K562 (cell line): ENCODE measurements at regions not wholly inside any gene's neighbourhood (a gene's known extent, or its start where the extent isn't known, plus 50 kb on each side); places are given as distances from the start of the nearest gene placed in this dataset.
A peak's percentile ranks its signal among the peaks of the same experiment; 100 is the strongest.

Experiments
- BACH1 ChIP-seq: fragments of 200-800 bp; sonication (Bioruptor generic); IDR thresholded peaks from 2 replicates; pipeline ENCODE4 v1.6.1; 2016; ENCODE audit warnings: missing genetic modification characterization, missing compliant biosample characterization
- CBX8 ChIP-seq: fragments of 200-600 bp; sonication (generic); IDR thresholded peaks from 2 replicates; pipeline ENCODE4 v1.6.1; 2012; ENCODE audit warnings: borderline replicate concordance, mixed run types, low read depth, mild to moderate bottlenecking, moderate library complexity, mixed read lengths, low read length, control low read depth, inconsistent platforms; ENCODE audit not compliant: poor library complexity, severe bottlenecking; ENCODE audit errors: extremely low read depth
- HNRNPUL1 ChIP-seq: fragments of 200-400 bp; formaldehyde crosslinking; IDR thresholded peaks from 2 replicates; pipeline ENCODE4 v1.6.1; 2017; ENCODE audit warnings: low read length
- HOMEZ ChIP-seq: fragments of 250-450 bp; sonication (Bioruptor Pico); IDR thresholded peaks from 2 replicates; pipeline ENCODE4 v1.4.0; 2020; ENCODE audit warnings: mild to moderate bottlenecking, moderate library complexity
- HSF4 ChIP-seq: fragments of 250-450 bp; sonication (Bioruptor Pico); IDR thresholded peaks from 2 replicates; pipeline ENCODE4 v2.1.2; 2022; ENCODE audit warnings: mild to moderate bottlenecking, moderate library complexity, borderline replicate concordance
- KLF6 ChIP-seq: fragments of 250-450 bp; sonication (Bioruptor Pico); IDR thresholded peaks from 2 replicates; pipeline ENCODE4 v1.4.0; 2020; ENCODE audit warnings: mild to moderate bottlenecking, moderate library complexity, borderline replicate concordance
- LEF1 ChIP-seq: fragments of 450-650 bp; IDR thresholded peaks from 2 replicates; pipeline ENCODE4 v1.6.1; 2016; ENCODE audit warnings: mild to moderate bottlenecking
- NR4A1 ChIP-seq, 2 experiments: fragments of 250-450 bp in 1 of 2; fragments of 450-650 bp in 1 of 2; sonication (Bioruptor Pico) in 1 of 2; IDR thresholded peaks; 2 replicates each; pipeline versions ENCODE4 v1.4.0 to v1.6.1; 2016 to 2020; ENCODE audit warnings: mild to moderate bottlenecking in 2 of 2, missing compliant biosample characterization in 1 of 2, missing genetic modification characterization in 1 of 2, moderate library complexity in 1 of 2
- POLR2A ChIP-seq: fragments of 450-650 bp; conservative IDR thresholded peaks from 2 replicates; pipeline ENCODE4 v1.6.1; 2016
- PTBP1 ChIP-seq: fragments of 200-400 bp; formaldehyde crosslinking; IDR thresholded peaks from 2 replicates; pipeline ENCODE4 v1.6.1; 2017; ENCODE audit warnings: low read depth, low read length
- REST ChIP-seq, 2 experiments: fragments of 450-650 bp; formaldehyde crosslinking in 1 of 2; IDR thresholded peaks; 2 replicates each; pipeline versions ENCODE4 v1.4.0 to v1.6.1; 2014 to 2020; ENCODE audit warnings: mild to moderate bottlenecking in 2 of 2, borderline replicate concordance in 1 of 2, low read depth in 1 of 2
- RFX7 ChIP-seq: fragments of 250-450 bp; sonication (Bioruptor Pico); IDR thresholded peaks from 2 replicates; pipeline ENCODE4 v1.5.1; 2021; ENCODE audit warnings: mild to moderate bottlenecking
- ZBTB26 ChIP-seq: fragments of 450-650 bp; formaldehyde crosslinking; IDR thresholded peaks from 2 replicates; pipeline ENCODE4 v1.4.0; 2022; ENCODE audit warnings: missing genetic modification characterization
- ZNF184 ChIP-seq: sonication (generic); formaldehyde crosslinking; IDR thresholded peaks from 2 replicates; pipeline ENCODE4 v1.5.0; 2020; ENCODE audit warnings: missing genetic modification reagents
- ZNF696 ChIP-seq: fragments of 250-450 bp; sonication (Bioruptor Pico); conservative IDR thresholded peaks from 2 replicates; pipeline ENCODE4 v1.4.0; 2020; ENCODE audit warnings: mild to moderate bottlenecking, moderate library complexity
- ZNF79 ChIP-seq: fragments of 250-450 bp; sonication (Bioruptor Pico); IDR thresholded peaks from 2 replicates; pipeline ENCODE4 v1.4.0; 2020; ENCODE audit warnings: low read depth, mild to moderate bottlenecking, moderate library complexity

- TF ChIP-seq ZBTB26 (CRISPR knock-in tag) (no peak), BACH1 (tag) (peak; percentile 69), PTBP1 (no peak), RFX7 (CRISPR knock-in tag) (no peak), REST (IDR thresholded peaks at IDR 0.05; ENCODE audit: borderline replicate concordance) (no peak), REST (CRISPR knock-in tag; IDR thresholded peaks at IDR 0.05; ENCODE audit: low read depth) (no peak), ZNF184 (CRISPR knock-in tag) (no peak), KLF6 (CRISPR knock-in tag) (no peak), POLR2A (no peak), ZNF696 (no peak), LEF1 (no peak), HNRNPUL1 (no peak), ZNF79 (CRISPR knock-in tag) (no peak), CBX8 (no peak), NR4A1 (CRISPR knock-in tag; IDR thresholded peaks at IDR 0.05) (no peak), NR4A1 (tag; IDR thresholded peaks at IDR 0.05) (no peak), HSF4 (CRISPR knock-in tag) (no peak), HOMEZ (CRISPR knock-in tag) (no peak)
Observed at GRCh38 chr4:105061136-105061696, 85.5 kb upstream of the TET2 start (continued).
